Breast epithelium (tissue), 4 donors: ENCODE measurements at regions not wholly inside any gene's neighbourhood (a gene's known extent, or its start where the extent isn't known, plus 50 kb on each side); places are given as distances from the start of the nearest gene placed in this dataset.

Experiments
- DNase-seq, 2 donors: peaks; one replicate each; pipeline ENCODE4 v3.0.0-alpha.2; 2019; ENCODE audit warnings: low spot score in 2 of 2
- H3K27ac ChIP-seq, 2 donors: fragments of 200-600 bp; sonication (generic) in 1 of 2; one replicate each; pipeline ENCODE4 v1.5.1; 2016 to 2019; ENCODE audit warnings: mild to moderate bottlenecking in 1 of 2
- H3K27me3 ChIP-seq, 2 donors: fragments of 200-600 bp; sonication (generic) in 1 of 2; one replicate each; pipeline versions ENCODE4 v1.5.1 to v1.6.0; 2017 to 2019; ENCODE audit warnings: control low read depth in 1 of 2, mild to moderate bottlenecking in 1 of 2
- H3K36me3 ChIP-seq: fragments of 200-600 bp; one replicate; pipeline ENCODE4 v1.5.1; 2019
- H3K4me1 ChIP-seq, 2 donors: fragments of 200-600 bp; sonication (generic); one replicate each; pipeline ENCODE4 v1.5.1; 2016 to 2019; ENCODE audit warnings: control low read depth in 1 of 2
- H3K4me3 ChIP-seq, 3 donors: fragments of 200-600 bp; sonication (generic); 1 replicate in 2 of 3; 2 replicates in 1 of 3; pipeline ENCODE4 v1.5.1; 2016 to 2019; ENCODE audit warnings: mild to moderate bottlenecking in 3 of 3, moderate library complexity in 2 of 3
- H3K9me3 ChIP-seq, 2 donors: fragments of 200-600 bp; sonication (generic) in 1 of 2; one replicate each; pipeline ENCODE4 v1.5.1; 2016 to 2019; ENCODE audit warnings: control low read depth in 1 of 2
- CTCF ChIP-seq, 3 donors: fragments of 450-650 bp; IDR thresholded peaks; one replicate each; pipeline ENCODE4 v1.5.1; 2016 to 2017; ENCODE audit warnings: antibody characterized with exemption in 3 of 3, mild to moderate bottlenecking in 3 of 3, moderate library complexity in 3 of 3
- POLR2A ChIP-seq: fragments of 450-650 bp; IDR thresholded peaks from one replicate; pipeline ENCODE4 v1.6.1; 2016; ENCODE audit warnings: antibody characterized with exemption, mild to moderate bottlenecking, moderate library complexity
- POLR2AphosphoS5 ChIP-seq, 3 donors: sonication (generic); formaldehyde crosslinking; IDR thresholded peaks; one replicate each; pipeline ENCODE4 v1.6.1; 2017; ENCODE audit warnings: antibody characterized with exemption in 3 of 3
- intact Hi-C: fragments of 100-400 bp; cut with DNase I; formaldehyde crosslinking; loops from one replicate; pipeline ENCODE4 v1.15.1; 2023; ENCODE audit warnings: low total_unique reads

GRCh38 chr2:153819074-153819473 is 52.6 kb upstream of the GALNT13 start:
- H3K4me1 ChIP-seq, result no peaks in the 10 kb centered on the region
- TF ChIP-seq POLR2A (no peak), POLR2AphosphoS5 (IDR thresholded peaks at IDR 0.05) (no peak), CTCF (IDR thresholded peaks at IDR 0.05) (no peak)
- no peaks in the 10 kb centered on the region for H3K36me3 ChIP-seq
- no peak overlapping the region for H3K27ac ChIP-seq
- H3K9me3 ChIP-seq, result no peaks in the 10 kb centered on the region
- no peak for DNase-seq
- H3K4me3 ChIP-seq, result no peak overlapping the region
- H3K27me3 ChIP-seq, result no peaks in the 10 kb centered on the region
- intact Hi-C loops, result no loop called here

- Histone ChIP-seq H3K4me3 (no peak overlapping the region), H3K27ac (no peak overlapping the region), H3K36me3 (no peaks in the 10 kb centered on the region), H3K27me3 (no peaks in the 10 kb centered on the region), H3K9me3 (no peaks in the 10 kb centered on the region), H3K4me1 (no peaks in the 10 kb centered on the region)
- DNase-seq, result no peak
- intact Hi-C loops, result no loop called here
- TF ChIP-seq CTCF (IDR thresholded peaks at IDR 0.05), result no peak
- no peak for TF ChIP-seq POLR2AphosphoS5 (IDR thresholded peaks at IDR 0.05)
- no peak for TF ChIP-seq POLR2A
These were observed 52.2 kb upstream of the GALNT13 start for GRCh38 chr2:153819501-153819900.
